ENCODE measurements at regions not wholly inside any gene's neighbourhood (a gene's known extent, or its start where the extent isn't known, plus 50 kb on each side); places are given as distances from the start of the nearest gene placed in this dataset.

GRCh38 chr14:27410981-27411380 is 813.1 kb upstream of the NOVA1 start:
- TF ChIP-seq CTCF (IDR thresholded peaks at IDR 0.05; ENCODE audit: insufficient read depth in 1 of 2, low read depth in 1 of 2, low read length in 1 of 2, severe bottlenecking in 1 of 2, unreplicated experiment in 1 of 2) = no peak
- no peak for DNase-seq

GRCh38 chr14:27427796-27428195 is 830.0 kb upstream of the NOVA1 start:
- intact Hi-C loops (cut with micrococcal nuclease; ENCODE audit: unreplicated experiment) = no loop called here
- Histone ChIP-seq H3K4me3 (ENCODE audit: low read depth, low read length) (no peak overlapping the region), H3K36me3 (ENCODE audit: control insufficient read depth, insufficient read depth, low read length) (no peaks in the 10 kb centered on the region), H3K9me3 (no peaks in the 10 kb centered on the region), H3K4me1 (no peaks in the 10 kb centered on the region; the same call in 1 of the 2 replicates), H3K27me3 (replicated peaks; ENCODE audit: control insufficient read depth, insufficient read depth, low read length) (no peaks in the 10 kb centered on the region)
- no TSS peak for BruUV-seq (replicated peaks)
- ChIA-PET POLR2A (interaction anchor here (0.5 kb wide), 1 partner anchor 162 kb away, joined by 3 read pairs; no protein-coding TSS in a partner anchor), CTCF (no interaction called here)
- TF ChIP-seq CTCF (IDR thresholded peaks at IDR 0.05; ENCODE audit: insufficient read depth in 1 of 2, low read depth in 1 of 2, low read length in 1 of 2, severe bottlenecking in 1 of 2, unreplicated experiment in 1 of 2) = no peak
- H3K27ac Mint-ChIP-seq (ENCODE audit: unreplicated experiment) = no peak overlapping the region
- no peak for DNase-seq
- H3K36me3 Mint-ChIP-seq (ENCODE audit: insufficient read depth, unreplicated experiment) = no peaks in the 10 kb centered on the region
- H3K4me1 Mint-ChIP-seq (ENCODE audit: low read depth, unreplicated experiment) = peaks cover 7% of the 10 kb centered on the region
- H3K27me3 Mint-ChIP-seq (ENCODE audit: insufficient read depth, unreplicated experiment) = no peaks in the 10 kb centered on the region
- no peak overlapping the region for H3K4me3 Mint-ChIP-seq (ENCODE audit: unreplicated experiment)
- H3K9me3 Mint-ChIP-seq (ENCODE audit: unreplicated experiment) = no peaks in the 10 kb centered on the region

More at GRCh38 chr14:27410981-27411380, 813.1 kb upstream of the NOVA1 start:
- Histone ChIP-seq H3K4me1 (no peaks in the 10 kb centered on the region), H3K4me3 (ENCODE audit: low read depth, low read length) (no peak overlapping the region), H3K36me3 (ENCODE audit: control insufficient read depth, insufficient read depth, low read length) (no peaks in the 10 kb centered on the region), H3K9me3 (no peaks in the 10 kb centered on the region), H3K27me3 (replicated peaks; ENCODE audit: control insufficient read depth, insufficient read depth, low read length) (no peaks in the 10 kb centered on the region)
- no TSS peak for BruUV-seq (replicated peaks)
- ChIA-PET POLR2A (no interaction called here), CTCF (no interaction called here)
- Mint-ChIP-seq H3K27me3 (ENCODE audit: insufficient read depth, unreplicated experiment) (no peaks in the 10 kb centered on the region), H3K4me3 (ENCODE audit: unreplicated experiment) (no peak overlapping the region), H3K27ac (ENCODE audit: unreplicated experiment) (no peak overlapping the region), H3K9me3 (ENCODE audit: unreplicated experiment) (no peaks in the 10 kb centered on the region), H3K36me3 (ENCODE audit: insufficient read depth, unreplicated experiment) (no peaks in the 10 kb centered on the region), H3K4me1 (ENCODE audit: low read depth, unreplicated experiment) (no peaks in the 10 kb centered on the region)
- intact Hi-C loops (cut with micrococcal nuclease; ENCODE audit: unreplicated experiment) = no loop called here

GRCh38 chr14:27435923-27436670 is 838.3 kb upstream of the NOVA1 start:
- Mint-ChIP-seq H3K36me3 (ENCODE audit: insufficient read depth, unreplicated experiment) (no peaks in the 10 kb centered on the region), H3K4me3 (ENCODE audit: unreplicated experiment) (no peak overlapping the region), H3K27ac (ENCODE audit: unreplicated experiment) (no peak overlapping the region), H3K27me3 (ENCODE audit: insufficient read depth, unreplicated experiment) (no peaks in the 10 kb centered on the region), H3K9me3 (ENCODE audit: unreplicated experiment) (no peaks in the 10 kb centered on the region), H3K4me1 (ENCODE audit: low read depth, unreplicated experiment) (no peaks in the 10 kb centered on the region)
- TF ChIP-seq CTCF (IDR thresholded peaks at IDR 0.05; ENCODE audit: insufficient read depth in 1 of 2, low read depth in 1 of 2, low read length in 1 of 2, severe bottlenecking in 1 of 2, unreplicated experiment in 1 of 2) = no peak
- ChIA-PET CTCF (no interaction called here), POLR2A (no interaction called here)
- Histone ChIP-seq H3K4me1 (no peaks in the 10 kb centered on the region), H3K4me3 (ENCODE audit: low read depth, low read length) (no peak overlapping the region), H3K36me3 (ENCODE audit: control insufficient read depth, insufficient read depth, low read length) (no peaks in the 10 kb centered on the region), H3K9me3 (no peaks in the 10 kb centered on the region), H3K27me3 (replicated peaks; ENCODE audit: control insufficient read depth, insufficient read depth, low read length) (no peaks in the 10 kb centered on the region)
- DNase-seq = no peak
- no TSS peak for BruUV-seq (replicated peaks)
- intact Hi-C loops (cut with micrococcal nuclease; ENCODE audit: unreplicated experiment) = no loop called here

Data from Caco-2 (cell line).